ENCODE measurements at regions not wholly inside any gene's neighbourhood (a gene's known extent, or its start where the extent isn't known, plus 50 kb on each side); places are given as distances from the start of the nearest gene placed in this dataset.
"Not testable (repeated sequence)": the region's sequence is repeated elsewhere in the genome, so short reads cannot be mapped to it uniquely, and the experiment has no call there.

GRCh38 chr16:54746596-54746995, 184.1 kb upstream of the IRX5 start:
- H3K36me3 ChIP-seq (ENCODE audit: insufficient read depth, insufficient read length, low read length) = no peaks in the 10 kb centered on the region
- H3K9me3 ChIP-seq (ENCODE audit: insufficient read depth, low read length) = no peaks in the 10 kb centered on the region
- no peak overlapping the region for H3K4me3 ChIP-seq (ENCODE audit: insufficient read length, low read depth)
- H3K9ac ChIP-seq (ENCODE audit: insufficient read length, low read depth) = no peak overlapping the region
- DNase-seq (ENCODE audit: low read depth, low spot score) = peak; percentile 18
- H3K27me3 ChIP-seq (ENCODE audit: insufficient read depth, insufficient read length) = no peaks in the 10 kb centered on the region
- no peak for TF ChIP-seq SUZ12 (IDR thresholded peaks at IDR 0.05; ENCODE audit: extremely low read depth, insufficient read depth, insufficient read length)
- no peak for TF ChIP-seq YY1 (IDR thresholded peaks at IDR 0.05; ENCODE audit: insufficient read depth, insufficient read length)
- no peak for TF ChIP-seq ZNF274 (IDR thresholded peaks at IDR 0.05; ENCODE audit: low read depth, low read length)
- H3K4me1 ChIP-seq (ENCODE audit: insufficient read depth, insufficient read length) = no peaks in the 10 kb centered on the region

- no peak overlapping the region for H3K4me3 ChIP-seq (ENCODE audit: insufficient read length, low read depth)
- H3K36me3 ChIP-seq (ENCODE audit: insufficient read depth, insufficient read length, low read length) = no peaks in the 10 kb centered on the region
- no peak for DNase-seq (ENCODE audit: low read depth, low spot score)
- TF ChIP-seq SUZ12 (IDR thresholded peaks at IDR 0.05; ENCODE audit: extremely low read depth, insufficient read depth, insufficient read length) = no peak
- TF ChIP-seq ZNF274 (IDR thresholded peaks at IDR 0.05; ENCODE audit: low read depth, low read length) = no peak
- no peak for TF ChIP-seq YY1 (IDR thresholded peaks at IDR 0.05; ENCODE audit: insufficient read depth, insufficient read length)
- no peaks in the 10 kb centered on the region for H3K4me1 ChIP-seq (ENCODE audit: insufficient read depth, insufficient read length)
- H3K27me3 ChIP-seq (ENCODE audit: insufficient read depth, insufficient read length) = no peaks in the 10 kb centered on the region
- no peak overlapping the region for H3K9ac ChIP-seq (ENCODE audit: insufficient read length, low read depth)
- no peaks in the 10 kb centered on the region for H3K9me3 ChIP-seq (ENCODE audit: insufficient read depth, low read length)
Observed at GRCh38 chr16:54744998-54745397, 185.7 kb upstream of the IRX5 start.

GRCh38 chr16:54742436-54742835, 188.2 kb upstream of the IRX5 start:
- TF ChIP-seq SUZ12 (IDR thresholded peaks at IDR 0.05; ENCODE audit: extremely low read depth, insufficient read depth, insufficient read length) (no peak), YY1 (IDR thresholded peaks at IDR 0.05; ENCODE audit: insufficient read depth, insufficient read length) (no peak), ZNF274 (IDR thresholded peaks at IDR 0.05; ENCODE audit: low read depth, low read length) (no peak)
- DNase-seq (ENCODE audit: low read depth, low spot score) = no peak
- H3K27me3 ChIP-seq (ENCODE audit: insufficient read depth, insufficient read length) = no peaks in the 10 kb centered on the region

GRCh38 chr16:54739381-54739780, 191.3 kb upstream of the IRX5 start:
- no peaks in the 10 kb centered on the region for H3K27me3 ChIP-seq (ENCODE audit: insufficient read depth, insufficient read length)
- no peak overlapping the region for H3K9ac ChIP-seq (ENCODE audit: insufficient read length, low read depth)
- no peaks in the 10 kb centered on the region for H3K36me3 ChIP-seq (ENCODE audit: insufficient read depth, insufficient read length, low read length)
- no peak for DNase-seq (ENCODE audit: low read depth, low spot score)
- no peaks in the 10 kb centered on the region for H3K9me3 ChIP-seq (ENCODE audit: insufficient read depth, low read length)
- TF ChIP-seq ZNF274 (IDR thresholded peaks at IDR 0.05; ENCODE audit: low read depth, low read length) (no peak), YY1 (IDR thresholded peaks at IDR 0.05; ENCODE audit: insufficient read depth, insufficient read length) (no peak), SUZ12 (IDR thresholded peaks at IDR 0.05; ENCODE audit: extremely low read depth, insufficient read depth, insufficient read length) (no peak)
- H3K4me1 ChIP-seq (ENCODE audit: insufficient read depth, insufficient read length) = no peaks in the 10 kb centered on the region
- no peak overlapping the region for H3K4me3 ChIP-seq (ENCODE audit: insufficient read length, low read depth)

More at GRCh38 chr16:54742436-54742835, 188.2 kb upstream of the IRX5 start:
- H3K4me3 ChIP-seq (ENCODE audit: insufficient read length, low read depth) = no peak overlapping the region
- no peaks in the 10 kb centered on the region for H3K36me3 ChIP-seq (ENCODE audit: insufficient read depth, insufficient read length, low read length)
- no peaks in the 10 kb centered on the region for H3K4me1 ChIP-seq (ENCODE audit: insufficient read depth, insufficient read length)
- H3K9ac ChIP-seq (ENCODE audit: insufficient read length, low read depth) = no peak overlapping the region
- no peaks in the 10 kb centered on the region for H3K9me3 ChIP-seq (ENCODE audit: insufficient read depth, low read length)

GRCh38 chr16:54734156-54734555, 196.5 kb upstream of the IRX5 start:
- H3K9ac ChIP-seq (ENCODE audit: insufficient read length, low read depth) = no peak overlapping the region
- H3K9me3 ChIP-seq (ENCODE audit: insufficient read depth, low read length) = no peaks in the 10 kb centered on the region
- no peaks in the 10 kb centered on the region for H3K36me3 ChIP-seq (ENCODE audit: insufficient read depth, insufficient read length, low read length)
- H3K27me3 ChIP-seq (ENCODE audit: insufficient read depth, insufficient read length) = no peaks in the 10 kb centered on the region
- H3K4me3 ChIP-seq (ENCODE audit: insufficient read length, low read depth) = no peak overlapping the region
- TF ChIP-seq SUZ12 (IDR thresholded peaks at IDR 0.05; ENCODE audit: extremely low read depth, insufficient read depth, insufficient read length) = no peak
- TF ChIP-seq YY1 (IDR thresholded peaks at IDR 0.05; ENCODE audit: insufficient read depth, insufficient read length) = no peak
- TF ChIP-seq ZNF274 (IDR thresholded peaks at IDR 0.05; ENCODE audit: low read depth, low read length) = no peak
- no peaks in the 10 kb centered on the region for H3K4me1 ChIP-seq (ENCODE audit: insufficient read depth, insufficient read length)
- no peak for DNase-seq (ENCODE audit: low read depth, low spot score)

- not testable (repeated sequence) for H3K4me3 ChIP-seq (ENCODE audit: insufficient read length, low read depth); DNase-seq (ENCODE audit: low read depth, low spot score); H3K27me3 ChIP-seq (ENCODE audit: insufficient read depth, insufficient read length); H3K36me3 ChIP-seq (ENCODE audit: insufficient read depth, insufficient read length, low read length); H3K9me3 ChIP-seq (ENCODE audit: insufficient read depth, low read length); H3K4me1 ChIP-seq (ENCODE audit: insufficient read depth, insufficient read length); H3K9ac ChIP-seq (ENCODE audit: insufficient read length, low read depth)
Observed at GRCh38 chr16:54727696-54728095, 203.0 kb upstream of the IRX5 start.

- no peaks in the 10 kb centered on the region for H3K27me3 ChIP-seq (ENCODE audit: insufficient read depth, insufficient read length)
- TF ChIP-seq SUZ12 (IDR thresholded peaks at IDR 0.05; ENCODE audit: extremely low read depth, insufficient read depth, insufficient read length) = no peak
- TF ChIP-seq ZNF274 (IDR thresholded peaks at IDR 0.05; ENCODE audit: low read depth, low read length) = no peak
- no peak for TF ChIP-seq YY1 (IDR thresholded peaks at IDR 0.05; ENCODE audit: insufficient read depth, insufficient read length)
- no peaks in the 10 kb centered on the region for H3K9me3 ChIP-seq (ENCODE audit: insufficient read depth, low read length)
- H3K4me3 ChIP-seq (ENCODE audit: insufficient read length, low read depth) = no peak overlapping the region
- no peak for DNase-seq (ENCODE audit: low read depth, low spot score)
- H3K9ac ChIP-seq (ENCODE audit: insufficient read length, low read depth) = no peak overlapping the region
- H3K36me3 ChIP-seq (ENCODE audit: insufficient read depth, insufficient read length, low read length) = no peaks in the 10 kb centered on the region
- H3K4me1 ChIP-seq (ENCODE audit: insufficient read depth, insufficient read length) = no peaks in the 10 kb centered on the region
Observed at GRCh38 chr16:54724346-54724925, 206.2 kb upstream of the IRX5 start.

Data from NT2/D1 (cell line).